Head of caudate nucleus (tissue), 42 donors: ENCODE measurements at regions not wholly inside any gene's neighbourhood (a gene's known extent, or its start where the extent isn't known, plus 50 kb on each side); places are given as distances from the start of the nearest gene placed in this dataset.
A peak's percentile ranks its signal among the peaks of the same experiment; 100 is the strongest.
"Not testable (repeated sequence)": the region's sequence is repeated elsewhere in the genome, so short reads cannot be mapped to it uniquely, and the experiment has no call there.

ENCODE experiments used
- DNase-seq, 42 donors: peaks; one replicate each; pipeline versions ENCODE4 v3.0.0 to v3.0.0-alpha.2; 2020 to 2021; ENCODE audit warnings: mixed read lengths in 7 of 42
- intact Hi-C: fragments of 100-400 bp; cut with DNase I; formaldehyde crosslinking; loops from one replicate; pipeline ENCODE4 v1.15.0; 2022

DNA sequence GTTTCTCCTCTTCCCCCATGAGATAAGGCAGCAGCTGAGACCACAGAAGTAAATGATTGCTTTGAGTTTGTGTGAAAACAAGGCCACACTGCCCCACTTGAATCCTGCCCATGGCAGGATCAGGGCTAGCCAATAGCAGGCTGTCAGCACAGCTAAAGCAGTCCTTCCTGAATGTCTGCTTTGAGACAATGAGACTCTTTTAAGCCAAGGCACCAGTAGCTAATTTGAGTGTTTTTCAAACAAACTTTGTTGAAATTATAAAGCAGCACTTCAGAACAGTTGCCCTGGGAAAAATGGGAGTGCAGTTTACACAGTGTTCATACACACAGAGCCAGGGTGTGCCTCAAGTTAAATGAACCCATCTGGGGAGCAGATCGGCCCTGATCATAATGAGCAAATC lies 103.5 kb upstream of the OR5AK2 start:
- intact Hi-C loops: no loop called here
- DNase-seq: peak in 1 of 42 donors; percentile 2

DNA sequence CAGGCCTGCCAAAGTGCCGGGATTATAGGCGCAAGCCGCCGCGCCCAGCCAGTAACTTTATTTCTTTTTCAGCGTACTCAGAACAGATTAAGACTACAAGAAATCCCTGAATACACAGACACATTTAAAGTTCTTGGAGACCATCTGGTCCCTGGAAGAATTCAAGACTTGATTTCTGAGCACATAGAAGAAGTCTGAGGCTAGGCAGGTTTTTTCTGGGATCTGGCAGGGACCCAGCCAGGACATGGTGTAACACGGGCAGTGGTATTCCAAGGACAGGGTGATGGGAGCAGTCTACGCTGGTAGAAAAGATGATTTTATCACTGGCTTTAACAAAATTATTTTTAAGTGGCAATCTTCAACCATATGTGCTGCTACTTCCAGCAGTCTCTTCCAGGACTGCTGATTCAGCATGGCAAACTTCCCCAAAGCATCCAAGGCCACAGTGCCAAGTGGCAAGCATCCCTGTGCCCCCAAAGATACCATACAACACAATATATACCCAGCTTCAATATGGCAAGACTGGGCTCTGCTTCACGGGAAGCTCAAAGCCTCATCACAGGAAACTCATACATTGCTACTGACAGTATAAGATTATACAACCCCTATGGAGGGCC lies 105.2 kb upstream of the OR5AK2 start:
- intact Hi-C loops: no loop called here
- no peak for DNase-seq

DNA sequence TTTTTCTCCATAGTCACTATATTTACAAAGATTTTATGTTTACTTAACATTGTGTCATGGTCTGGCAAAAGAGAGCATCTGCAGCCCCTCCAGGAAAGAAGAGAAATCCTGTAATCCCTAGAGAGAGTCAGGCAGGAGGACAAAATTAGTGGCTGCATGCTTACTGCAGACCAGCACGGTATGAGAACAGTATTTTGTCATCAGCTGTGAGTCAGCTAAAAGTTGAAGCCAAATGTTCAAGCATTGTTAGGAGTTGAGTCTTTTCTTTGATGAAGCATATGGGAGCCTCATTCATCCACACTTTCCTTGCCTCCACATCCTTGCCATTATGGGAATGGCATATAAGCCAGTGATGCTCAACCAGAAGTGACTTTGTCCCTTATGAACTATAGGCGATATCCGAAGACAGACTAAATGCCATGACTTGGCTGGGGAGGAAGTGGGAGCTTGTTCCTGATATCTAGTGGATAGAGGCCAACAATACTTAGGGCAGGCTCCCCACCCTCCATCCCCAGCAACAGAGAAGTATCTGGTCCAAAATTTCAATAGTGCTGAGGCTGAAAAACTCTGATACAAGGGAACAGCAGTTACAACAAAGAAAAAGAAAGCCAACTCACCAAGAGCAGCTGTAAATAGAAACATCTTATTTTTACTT lies 112.0 kb upstream of the OR5AK2 start:
- no peak for DNase-seq
- intact Hi-C loops: no loop called here

DNA sequence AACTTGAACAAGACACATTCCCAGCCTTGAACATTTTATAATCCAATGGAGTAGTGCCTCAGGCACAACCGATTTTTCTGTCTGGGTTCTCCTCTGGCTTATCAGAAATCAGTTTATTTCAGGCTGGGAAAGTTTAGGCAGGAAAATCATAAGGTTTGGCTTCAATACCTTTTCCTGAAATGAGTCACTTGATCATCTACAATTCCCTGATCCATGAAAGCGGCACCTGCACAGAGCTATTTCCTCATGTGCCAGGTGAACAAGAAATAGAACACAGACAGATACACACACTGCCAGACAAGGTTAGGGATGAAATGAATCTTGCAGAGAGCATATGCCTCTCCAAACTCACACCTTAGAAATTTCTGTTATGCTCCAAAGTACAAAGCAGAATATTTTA lies 106.7 kb upstream of the OR9G4 start:
- intact Hi-C loops: no loop called here
- DNase-seq: no peak

DNA sequence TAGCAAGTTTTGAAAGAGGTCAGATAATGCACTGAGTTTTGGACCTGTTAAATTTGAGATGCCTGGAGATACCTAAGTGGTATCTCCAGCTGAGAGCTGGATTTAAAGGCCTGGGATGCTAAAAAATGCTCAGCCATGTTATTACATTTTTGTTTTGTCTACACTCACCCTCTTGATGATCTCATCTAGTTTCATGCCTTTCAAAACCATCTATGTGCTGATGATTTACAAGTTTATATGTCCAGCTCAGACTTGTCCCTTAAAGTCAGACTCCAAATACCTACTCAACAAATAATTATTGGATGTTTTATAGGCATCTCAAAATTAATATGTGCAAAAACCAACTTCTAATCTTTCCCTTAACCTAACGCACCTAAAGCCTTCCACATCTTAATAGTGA lies 103.6 kb upstream of the OR9G4 start:
- no peak for DNase-seq
- intact Hi-C loops: no loop called here

DNA sequence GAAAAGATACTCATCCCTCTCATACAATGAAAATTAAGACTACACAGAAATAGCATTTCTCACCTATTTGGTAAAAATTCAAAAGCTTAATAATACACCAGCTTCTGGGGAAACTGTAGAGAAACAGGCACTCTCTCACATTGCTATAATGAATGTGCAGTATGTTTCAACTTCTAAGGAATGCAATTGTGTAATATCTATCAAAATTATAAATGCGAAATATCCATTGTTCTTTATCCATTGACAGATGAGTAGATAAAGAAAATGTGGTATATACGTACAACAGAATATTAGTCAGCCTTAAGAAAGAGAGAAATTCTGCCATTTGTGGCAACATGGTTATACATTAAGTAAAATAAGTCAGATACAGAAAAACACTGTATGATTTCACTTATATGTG lies 101.4 kb upstream of the OR9G4 start:
- intact Hi-C loops: no loop called here
- no peak for DNase-seq

DNA sequence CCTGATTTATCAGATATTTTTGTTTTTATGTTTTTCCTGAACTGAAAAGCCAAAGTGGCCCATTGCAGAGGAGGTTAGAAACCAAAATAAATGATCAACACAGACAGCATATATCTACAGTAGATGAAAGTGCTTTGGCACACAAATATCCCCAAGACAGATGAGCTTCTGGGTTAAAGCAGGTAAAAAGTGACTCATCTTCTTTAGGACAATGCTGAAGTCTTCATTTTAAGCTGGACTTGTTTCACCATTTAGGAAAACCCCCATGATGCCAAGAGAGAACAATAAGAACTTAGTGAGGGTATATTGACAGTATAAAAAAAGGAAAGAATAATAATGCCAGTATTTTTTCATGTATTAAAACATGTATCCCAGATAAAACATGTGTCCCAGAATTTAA lies 100.8 kb upstream of the OR9G4 start:
- DNase-seq: no peak
- intact Hi-C loops: no loop called here

DNA sequence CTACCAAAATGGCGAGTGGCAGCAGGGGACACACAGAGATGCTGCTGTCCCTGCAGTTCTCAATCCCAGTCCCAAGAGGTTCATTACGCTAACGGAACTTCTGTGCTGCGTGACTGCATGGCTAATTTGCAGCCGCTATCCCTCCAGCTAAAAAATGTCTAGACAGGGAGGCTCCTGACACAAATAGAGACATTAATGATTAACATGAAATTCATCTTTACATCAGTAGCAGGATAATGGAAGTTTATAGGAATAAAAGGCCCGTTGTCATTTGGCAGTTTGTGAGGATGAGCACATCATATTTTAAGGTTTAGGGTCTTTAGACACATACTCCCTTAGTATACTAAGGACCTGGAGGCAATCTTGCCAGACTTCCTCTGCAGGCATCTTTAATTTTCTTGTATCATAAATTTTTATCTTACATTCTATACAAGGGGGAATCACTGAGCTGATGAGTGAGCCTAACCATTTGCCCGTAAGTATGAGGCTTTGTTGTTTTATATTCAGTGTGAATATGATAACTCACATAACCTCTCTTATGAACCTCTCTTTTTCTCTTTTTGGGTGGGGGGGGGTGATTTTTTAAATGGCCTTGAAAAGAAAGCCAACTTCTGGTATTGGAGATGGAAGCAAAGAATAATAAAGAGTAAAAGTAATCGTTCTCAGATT lies 99.8 kb upstream of the OR9G4 start:
- intact Hi-C loops: no loop called here
- no peak for DNase-seq

DNA sequence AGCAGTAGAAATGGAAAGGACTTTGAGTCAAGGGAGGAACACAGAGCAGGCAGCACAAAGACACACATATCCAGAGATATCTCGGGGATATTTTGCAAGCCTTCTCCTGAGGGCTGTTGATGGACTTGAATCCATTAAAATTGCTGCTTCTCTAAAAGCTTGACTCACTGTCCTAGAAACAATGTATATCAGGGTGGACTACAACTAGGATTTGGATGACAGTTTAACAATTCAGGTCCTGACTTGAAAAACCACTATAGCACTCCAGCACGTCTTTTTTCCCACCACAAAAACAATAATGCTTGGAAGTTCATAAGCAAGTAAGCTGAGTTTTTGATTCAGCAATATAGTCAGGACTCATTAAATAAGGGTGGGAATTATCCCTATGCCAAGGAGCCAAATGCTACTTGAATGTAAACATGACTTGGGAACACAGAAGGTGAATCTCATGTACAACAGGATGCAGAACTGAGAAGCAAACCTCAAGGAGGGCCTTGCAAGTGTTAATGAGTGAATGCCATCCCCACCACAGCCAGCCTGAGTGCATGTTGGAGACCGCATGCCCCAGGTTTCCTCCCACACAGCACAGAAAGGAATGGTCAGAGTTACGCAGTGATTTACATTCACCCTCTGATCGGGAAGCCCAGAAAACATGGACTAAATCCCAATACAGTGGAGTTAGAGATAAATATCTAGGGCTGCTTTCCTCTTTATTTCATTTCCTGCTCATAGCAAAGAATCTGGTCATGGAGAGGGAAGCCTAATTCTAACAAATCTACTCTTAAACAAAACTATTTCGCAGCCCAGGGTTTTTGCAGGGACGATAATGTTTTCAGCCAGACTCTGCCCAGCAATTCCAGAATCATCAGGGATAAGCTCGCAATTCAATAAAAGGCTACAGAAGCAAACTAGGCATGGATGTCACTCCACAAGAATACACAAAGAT lies 98.4 kb upstream of the OR9G4 start:
- intact Hi-C loops: no loop called here

DNA sequence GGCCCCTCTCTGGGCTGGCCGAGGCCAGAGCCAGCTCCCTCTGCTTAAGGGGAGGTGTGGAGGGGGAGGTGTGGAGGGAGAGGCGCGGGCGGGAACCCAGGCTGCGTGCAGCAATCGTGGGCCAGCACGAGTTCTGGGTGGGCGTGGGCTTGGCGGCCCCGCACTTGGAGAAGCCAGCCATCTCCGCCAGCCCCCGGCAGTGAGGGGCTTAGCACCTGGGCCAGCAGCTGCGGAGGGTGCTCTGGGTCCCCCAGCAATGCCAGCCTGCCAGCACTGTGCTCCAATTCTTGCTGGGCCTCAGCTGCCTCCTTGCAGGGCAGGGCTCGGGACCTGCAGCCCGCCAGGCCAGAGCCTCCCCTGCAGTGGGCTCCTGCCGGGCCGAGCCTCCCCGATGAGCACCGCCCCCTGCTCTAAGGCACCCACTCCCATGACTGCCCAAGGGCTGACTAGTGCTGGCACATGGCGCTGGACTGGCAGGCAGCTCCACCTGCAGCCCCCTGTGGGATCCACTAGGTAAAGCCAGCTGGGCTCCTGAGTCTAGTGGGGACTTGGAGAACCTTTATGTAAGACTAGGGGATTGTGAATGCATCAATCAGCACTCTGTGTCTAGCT lies 96.7 kb upstream of the OR9G4 start:
- intact Hi-C loops: no loop called here
- DNase-seq: no peak

More for the DNA sequence above, 98.4 kb upstream of the OR9G4 start:
- DNase-seq: no peak

DNA sequence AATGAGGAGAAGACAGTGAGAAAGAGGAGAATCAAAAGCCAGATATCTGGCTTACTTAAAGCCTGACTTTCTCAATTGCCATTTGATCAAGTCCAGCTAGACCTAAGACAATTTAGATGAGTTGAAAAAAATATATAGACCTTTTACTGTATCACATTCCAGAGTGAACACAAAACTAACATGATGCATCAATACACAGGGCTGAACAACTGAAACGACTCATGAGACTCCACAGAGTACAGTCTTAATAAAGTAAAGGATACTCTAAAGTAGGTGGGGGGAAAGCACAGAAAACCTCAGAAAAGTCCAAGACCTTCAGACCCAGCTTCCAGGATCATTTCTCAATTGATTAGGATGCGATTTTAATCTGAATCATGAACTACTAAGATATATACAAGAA lies 95.3 kb upstream of the OR9G4 start:
- intact Hi-C loops: no loop called here
- no peak for DNase-seq

DNA sequence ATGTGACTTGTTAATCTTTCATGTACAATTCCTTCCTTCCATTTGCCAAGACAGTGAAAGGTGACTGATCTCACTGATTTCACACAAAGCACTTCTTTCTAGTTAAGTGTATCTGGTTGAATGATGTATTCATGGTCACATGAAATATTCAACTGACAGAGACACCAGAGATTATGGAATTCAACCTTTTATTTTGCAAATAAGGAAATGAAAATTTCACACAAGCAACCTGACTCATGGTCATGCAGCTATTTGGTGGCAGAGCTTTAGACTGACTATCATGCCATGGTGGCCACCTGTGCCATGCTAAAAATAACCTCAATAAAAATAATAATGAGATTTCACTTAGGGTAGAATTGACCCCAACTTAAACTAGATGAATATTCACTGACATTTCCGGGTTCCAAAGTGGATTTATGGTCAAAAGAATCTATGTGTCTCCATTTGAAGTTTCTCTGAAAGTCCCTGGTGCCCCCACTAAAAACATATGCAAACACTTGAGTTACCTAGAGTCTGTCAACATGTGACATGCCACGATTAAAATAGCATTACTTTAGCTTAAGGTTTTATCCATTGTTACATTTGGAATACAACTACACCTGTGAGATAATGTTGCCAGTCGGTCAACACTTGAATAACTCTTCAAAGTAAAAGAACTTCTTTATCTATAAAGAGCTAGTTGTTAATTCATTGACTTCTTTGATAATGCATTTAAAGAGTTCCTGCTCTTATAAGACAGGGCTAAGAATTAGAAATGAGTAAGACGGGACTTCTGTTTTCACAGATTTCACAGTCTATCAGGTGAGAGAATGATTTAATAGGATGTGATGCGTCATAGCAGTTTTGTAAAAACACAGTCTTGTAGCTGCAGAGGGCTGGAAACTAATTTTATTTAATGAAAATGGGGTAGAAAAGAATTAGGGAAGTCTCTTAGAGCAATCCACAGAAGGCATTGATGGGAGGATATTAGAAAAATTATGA lies 94.6 kb upstream of the OR9G4 start:
- no peak for DNase-seq
- intact Hi-C loops: no loop called here

DNA sequence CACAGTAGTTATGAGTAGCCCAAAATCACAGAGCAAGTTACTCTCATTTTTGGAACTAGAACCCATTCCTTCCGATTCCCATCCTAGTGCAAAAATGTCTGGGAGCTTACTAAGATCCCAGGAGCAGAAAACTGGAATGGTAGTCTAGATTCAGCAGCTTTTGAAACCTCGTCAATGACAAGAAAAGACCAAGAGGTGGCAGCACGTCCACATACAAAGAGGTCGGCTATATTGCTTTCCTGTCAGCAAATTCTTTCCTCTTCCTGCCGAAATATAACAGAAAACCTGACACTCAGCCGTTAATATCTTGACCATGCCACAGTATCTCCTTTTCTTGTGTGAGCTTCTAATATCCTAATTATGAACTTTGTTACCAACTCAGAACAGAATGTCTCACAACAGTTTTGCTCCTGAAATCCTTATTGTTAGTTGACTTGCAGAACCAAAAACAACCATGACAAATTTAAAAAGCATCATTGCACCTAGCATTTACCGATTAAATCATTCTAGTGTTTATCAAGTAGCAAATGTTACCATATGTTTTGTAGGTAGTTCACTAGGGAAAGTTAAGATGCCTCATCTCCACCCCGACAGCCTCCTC lies 92.8 kb upstream of the OR9G4 start:
- intact Hi-C loops: loop anchor here (2.0 kb wide), 1 partner anchor 407 kb away; no protein-coding TSS in a partner anchor
- peak in 39 of 42 donors; percentile 10 to 77 (median 49) for DNase-seq

DNA sequence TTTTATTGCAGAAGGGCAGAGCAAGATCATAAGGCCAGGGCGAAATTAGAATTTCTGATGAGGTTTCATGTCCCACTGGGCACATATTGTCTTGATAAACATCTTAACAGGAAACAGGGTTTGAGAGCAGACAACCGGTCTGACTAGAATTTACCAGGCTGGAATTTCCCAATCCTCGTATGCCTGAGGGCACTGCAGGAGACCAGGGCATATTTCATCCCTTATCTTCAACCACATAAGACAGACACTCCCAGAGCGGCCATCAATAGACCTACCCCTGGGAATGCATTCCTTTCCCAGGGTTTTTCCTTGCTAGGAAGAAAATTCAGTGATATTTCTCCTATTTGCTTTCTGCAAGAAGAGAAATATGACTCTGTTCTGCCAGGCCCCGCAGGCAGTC lies 78.9 kb upstream of the OR9G4 start:
- DNase-seq, intact Hi-C loops: not testable (repeated sequence)

DNA sequence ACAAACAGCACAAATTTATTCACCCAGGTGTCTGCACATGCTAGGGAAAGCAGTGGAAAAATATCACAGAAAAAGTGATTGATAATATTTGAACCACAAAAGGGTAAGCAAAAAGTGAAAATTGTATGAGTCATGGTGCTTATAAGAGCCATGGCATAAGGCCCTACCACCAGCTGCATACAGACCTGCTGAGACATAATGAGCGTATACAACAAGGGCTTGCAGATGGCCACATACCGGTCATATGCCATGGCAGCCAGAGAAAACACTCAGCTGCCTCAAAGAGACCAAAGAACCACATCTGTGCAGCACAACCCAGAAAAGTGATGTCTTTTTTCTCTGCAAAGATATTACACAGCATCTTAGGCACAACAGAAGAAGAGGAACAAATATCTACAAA lies 71.4 kb upstream of the OR9G4 start:
- DNase-seq: no peak
- intact Hi-C loops: no loop called here

DNA sequence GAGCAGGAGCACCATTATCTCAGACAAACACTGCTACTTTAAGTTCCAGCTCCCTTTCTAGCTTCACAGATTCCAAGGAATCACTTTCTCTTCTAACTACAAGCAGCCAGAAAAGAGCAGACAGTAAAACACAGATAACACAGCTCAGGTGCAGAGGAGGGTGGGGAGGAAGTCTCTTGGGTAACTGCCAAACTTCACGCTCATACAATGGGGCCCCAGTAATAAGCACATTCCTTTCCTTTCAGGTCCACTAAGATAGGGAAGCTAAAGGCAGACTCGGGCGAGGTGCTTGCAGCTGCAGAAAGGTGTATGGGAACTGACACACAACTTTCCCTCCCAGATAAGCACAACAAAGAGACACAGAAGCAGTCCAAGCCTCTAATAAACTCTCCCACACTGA lies 69.2 kb upstream of the OR9G4 start:
- intact Hi-C loops: no loop called here
- DNase-seq: no peak

DNA sequence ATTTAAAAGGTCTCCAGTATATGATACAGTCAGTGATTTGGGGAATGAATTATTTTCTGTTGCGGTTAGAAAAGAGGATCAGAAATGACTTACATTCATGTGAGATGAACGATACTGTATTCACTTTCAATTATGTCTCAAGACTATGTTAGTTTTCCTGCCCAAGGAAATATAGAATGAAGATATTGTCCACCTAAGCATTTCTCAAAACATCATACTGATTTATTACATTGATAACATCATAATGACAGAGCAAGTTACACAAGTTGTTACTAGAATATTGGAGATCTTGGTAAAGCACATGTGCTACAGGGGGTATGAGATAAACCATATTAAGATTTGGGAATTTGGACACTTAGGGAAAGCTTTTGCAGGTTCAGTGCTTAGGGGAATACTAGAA lies 67.8 kb upstream of the OR9G4 start:
- intact Hi-C loops: no loop called here
- DNase-seq: no peak

DNA sequence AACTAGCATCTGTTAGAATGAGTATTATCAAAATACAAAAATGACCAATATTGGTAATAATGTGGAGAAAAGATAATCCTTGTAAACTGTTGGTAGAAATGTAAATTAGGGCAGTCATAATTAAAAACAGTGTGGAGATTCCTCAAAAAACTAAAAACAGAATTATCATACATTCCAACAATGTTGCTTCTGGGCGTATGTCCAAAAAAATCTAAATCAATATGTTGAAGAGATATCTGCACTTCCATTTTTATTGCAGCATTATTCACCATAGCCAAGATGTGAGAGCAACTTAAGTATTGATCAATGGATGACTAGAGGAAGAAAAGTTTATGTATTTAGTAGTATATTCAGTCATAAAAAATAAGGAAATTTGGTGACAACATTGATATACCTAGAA lies 59.8 kb upstream of the OR9G4 start:
- no peak for DNase-seq
- intact Hi-C loops: no loop called here
